ENCODE measurements at regions not wholly inside any gene's neighbourhood (a gene's known extent, or its start where the extent isn't known, plus 50 kb on each side); places are given as distances from the start of the nearest gene placed in this dataset.

GRCh38 chr5:162624110-162624509 lies 556.5 kb downstream of the GABRG2 start:
- TF ChIP-seq, protein P1, sequence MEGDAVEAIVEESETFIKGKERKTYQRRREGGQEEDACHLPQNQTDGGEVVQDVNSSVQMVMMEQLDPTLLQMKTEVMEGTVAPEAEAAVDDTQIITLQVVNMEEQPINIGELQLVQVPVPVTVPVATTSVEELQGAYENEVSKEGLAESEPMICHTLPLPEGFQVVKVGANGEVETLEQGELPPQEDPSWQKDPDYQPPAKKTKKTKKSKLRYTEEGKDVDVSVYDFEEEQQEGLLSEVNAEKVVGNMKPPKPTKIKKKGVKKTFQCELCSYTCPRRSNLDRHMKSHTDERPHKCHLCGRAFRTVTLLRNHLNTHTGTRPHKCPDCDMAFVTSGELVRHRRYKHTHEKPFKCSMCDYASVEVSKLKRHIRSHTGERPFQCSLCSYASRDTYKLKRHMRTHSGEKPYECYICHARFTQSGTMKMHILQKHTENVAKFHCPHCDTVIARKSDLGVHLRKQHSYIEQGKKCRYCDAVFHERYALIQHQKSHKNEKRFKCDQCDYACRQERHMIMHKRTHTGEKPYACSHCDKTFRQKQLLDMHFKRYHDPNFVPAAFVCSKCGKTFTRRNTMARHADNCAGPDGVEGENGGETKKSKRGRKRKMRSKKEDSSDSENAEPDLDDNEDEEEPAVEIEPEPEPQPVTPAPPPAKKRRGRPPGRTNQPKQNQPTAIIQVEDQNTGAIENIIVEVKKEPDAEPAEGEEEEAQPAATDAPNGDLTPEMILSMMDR (IDR thresholded peaks at IDR 0.05): no peak
- TF ChIP-seq POLR2AphosphoS5 (IDR thresholded peaks at IDR 0.05; ENCODE audit: low read depth, low read length): no peak

Measured in Panc1 (cell line).